NCI-H1417 (cell line): ENCODE measurements at regions not wholly inside any gene's neighbourhood (a gene's known extent, or its start where the extent isn't known, plus 50 kb on each side); places are given as distances from the start of the nearest gene placed in this dataset.
"Not testable (repeated sequence)": the region's sequence is repeated elsewhere in the genome, so short reads cannot be mapped to it uniquely, and the experiment has no call there.

ENCODE experiments used
- DNase-seq, 3 experiments: peaks; one replicate each; lab custom pipeline; 2025; lab: John Stamatoyannopoulos, UW

DNA sequence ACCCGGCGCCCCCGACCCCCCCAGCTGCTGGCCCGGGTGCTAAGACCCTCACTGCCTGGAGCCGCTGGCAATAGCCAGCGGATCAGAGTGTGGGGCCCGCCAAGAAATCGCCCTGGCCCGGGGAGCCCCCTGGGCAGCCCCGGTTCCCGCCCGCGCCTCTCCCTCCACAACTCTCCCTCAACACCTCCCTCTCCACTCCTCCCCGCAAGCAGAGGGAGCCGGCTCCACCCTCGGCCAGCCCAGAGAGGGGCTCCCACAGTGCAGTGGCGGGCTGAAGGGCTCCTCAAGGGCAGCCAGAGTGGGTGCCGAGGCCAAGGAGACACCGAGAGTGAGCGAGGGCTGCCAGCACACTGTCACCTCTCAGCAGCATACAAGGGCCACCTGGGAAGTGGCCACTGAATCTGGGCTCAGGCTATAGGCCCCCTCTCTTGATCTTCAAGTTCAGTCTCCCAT, 385.5 kb downstream of the SEC14L1 start:
- no peak for DNase-seq

DNA sequence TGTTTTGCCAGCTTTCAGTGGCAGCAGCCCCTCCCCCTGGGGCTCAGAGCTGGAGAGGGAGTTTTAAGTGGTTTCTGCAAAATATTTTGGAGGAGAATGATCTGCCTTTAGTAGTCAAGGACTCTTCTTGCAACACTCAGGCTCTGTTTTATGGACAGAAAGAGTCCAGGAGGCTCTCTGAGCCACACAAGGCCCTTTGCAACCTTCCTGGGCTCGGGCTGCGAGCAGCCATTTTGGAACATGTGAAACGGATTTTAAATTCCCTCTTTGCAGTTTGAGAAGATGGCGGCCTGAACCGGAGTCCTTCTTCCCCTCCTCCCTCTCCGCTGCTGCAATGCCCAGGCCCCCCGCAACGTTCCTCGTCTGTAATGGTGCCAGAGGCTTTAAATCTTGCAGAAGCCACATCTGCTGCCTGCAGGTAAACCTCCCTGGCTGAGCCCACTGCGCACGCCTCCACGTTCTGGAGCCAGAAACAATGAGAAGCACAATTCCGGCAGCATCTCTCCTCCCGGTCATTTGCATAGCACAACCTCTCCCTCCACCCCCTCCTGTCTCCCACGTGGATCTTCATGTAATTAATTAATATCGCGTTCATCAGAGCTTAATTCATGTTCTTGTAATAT, 386.1 kb downstream of the SEC14L1 start:
- no peak for DNase-seq

DNA sequence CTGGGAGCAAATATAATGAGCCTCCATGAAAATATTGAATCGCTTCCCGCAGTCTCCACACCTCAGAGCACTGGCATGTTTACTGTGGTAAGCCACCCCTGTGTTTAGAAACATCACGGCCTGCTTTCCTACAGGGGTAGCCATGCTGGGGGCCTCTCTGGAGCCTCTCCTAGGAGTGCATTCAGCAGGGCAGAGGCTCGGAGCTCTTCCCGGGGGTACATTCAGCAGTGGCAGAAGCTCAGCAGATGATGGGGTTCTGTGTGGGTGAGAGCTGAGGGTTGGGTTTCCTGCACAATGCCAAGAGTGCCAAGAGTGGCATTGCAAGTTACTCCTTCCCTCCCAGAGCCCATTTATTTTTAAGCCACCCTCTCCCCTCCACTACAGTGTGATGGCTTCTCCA, 386.6 kb downstream of the SEC14L1 start:
- no peak for DNase-seq

DNA sequence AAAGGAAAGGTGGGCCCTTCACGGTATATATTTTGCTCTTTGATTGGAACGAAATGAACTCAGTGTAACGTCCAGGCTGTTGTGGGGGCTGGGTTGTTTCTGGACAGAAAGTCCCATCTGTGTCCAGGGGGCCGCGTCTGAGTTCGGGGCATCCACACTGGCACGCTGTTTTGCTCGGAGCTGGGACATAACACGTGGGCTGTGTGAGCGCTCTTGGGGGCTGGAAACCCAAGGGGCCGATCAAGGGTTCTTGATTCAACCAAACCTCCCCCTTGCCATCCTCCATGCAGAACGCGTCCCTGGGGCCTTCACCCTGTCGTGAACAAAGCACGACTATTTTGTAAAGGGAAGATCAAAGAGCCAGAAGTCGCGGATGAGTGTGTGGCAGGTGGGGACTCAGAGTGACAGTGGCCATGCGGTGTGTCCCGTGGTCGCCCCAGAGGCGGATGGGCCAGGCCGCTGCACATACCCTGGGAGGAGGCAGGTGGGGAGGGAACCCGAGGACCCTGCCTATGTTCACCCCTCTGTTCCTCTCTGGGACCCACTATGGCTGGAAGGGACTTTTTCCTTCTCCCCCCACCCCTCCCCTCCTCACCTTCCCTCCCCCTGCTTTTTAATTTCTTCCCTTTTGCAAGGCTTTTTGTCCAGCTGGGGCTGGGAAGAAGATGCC, 387.2 kb downstream of the SEC14L1 start:
- no peak for DNase-seq

- peak in 2 of 3 experiments; percentile 39 to 58 for DNase-seq
Observed at GRCh38 chr17:77528516-77529327, 388.0 kb downstream of the SEC14L1 start.

DNA sequence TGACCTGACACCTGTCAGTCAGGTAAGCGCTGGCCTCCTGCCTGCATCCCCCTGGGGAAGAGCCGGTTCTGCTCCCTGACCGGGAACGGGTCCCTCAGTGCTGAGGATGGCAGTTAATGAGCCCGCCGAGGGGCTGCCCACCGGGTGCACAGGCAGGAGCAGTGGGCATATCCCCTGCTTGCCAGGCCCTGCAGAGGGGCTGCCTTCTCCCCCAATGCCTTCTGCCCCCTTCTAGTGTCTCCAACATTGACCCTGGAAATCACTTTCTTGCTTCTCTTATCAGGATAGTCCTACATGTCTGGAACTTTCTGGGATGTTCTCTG, 388.5 kb downstream of the SEC14L1 start:
- no peak for DNase-seq

DNA sequence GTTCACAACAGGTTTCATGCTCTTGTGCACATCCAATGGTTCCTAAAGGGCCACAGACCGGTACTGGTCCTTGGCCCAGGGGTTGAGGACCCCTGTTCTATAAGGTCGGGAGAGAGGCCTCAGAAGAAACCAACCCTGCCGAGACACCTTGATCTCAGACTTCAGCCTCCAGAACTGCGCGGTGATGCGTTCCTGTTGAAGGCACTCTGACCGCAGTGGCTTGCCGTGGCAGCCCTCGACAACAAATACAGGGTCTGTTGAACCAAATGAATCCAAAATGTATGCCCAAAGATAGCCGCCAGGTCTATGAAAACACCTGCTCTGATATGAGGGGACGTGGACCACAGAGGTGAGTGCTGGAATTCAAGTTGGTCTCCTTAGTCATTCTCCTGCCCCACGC, 389.8 kb downstream of the SEC14L1 start:
- no peak for DNase-seq

DNA sequence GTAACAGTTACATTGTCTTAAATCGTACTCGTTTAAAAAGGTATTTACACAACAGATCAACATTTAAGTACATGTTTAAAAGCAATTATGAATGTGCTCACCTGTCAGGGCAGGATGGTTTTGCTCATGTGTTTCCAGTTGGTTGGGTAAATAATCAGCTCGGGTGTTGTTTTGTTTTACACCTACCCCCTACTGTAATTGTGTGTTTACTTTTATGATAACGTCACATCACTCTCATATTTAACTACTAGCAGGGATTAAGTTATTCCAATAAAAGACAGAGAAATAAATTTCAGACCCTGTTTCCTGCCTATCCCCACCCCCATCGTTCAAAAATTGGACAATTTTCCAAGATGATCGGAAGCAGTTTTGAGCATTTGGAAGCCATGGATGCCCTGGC, 390.2 kb downstream of the SEC14L1 start:
- peak in 2 of 3 experiments; percentile 5 to 42 for DNase-seq

- no peak for DNase-seq
Observed at GRCh38 chr17:77531641-77532040, 390.9 kb downstream of the SEC14L1 start.

GRCh38 chr17:77533697-77534096, 392.9 kb downstream of the SEC14L1 start:
- DNase-seq = not testable (repeated sequence)

DNA sequence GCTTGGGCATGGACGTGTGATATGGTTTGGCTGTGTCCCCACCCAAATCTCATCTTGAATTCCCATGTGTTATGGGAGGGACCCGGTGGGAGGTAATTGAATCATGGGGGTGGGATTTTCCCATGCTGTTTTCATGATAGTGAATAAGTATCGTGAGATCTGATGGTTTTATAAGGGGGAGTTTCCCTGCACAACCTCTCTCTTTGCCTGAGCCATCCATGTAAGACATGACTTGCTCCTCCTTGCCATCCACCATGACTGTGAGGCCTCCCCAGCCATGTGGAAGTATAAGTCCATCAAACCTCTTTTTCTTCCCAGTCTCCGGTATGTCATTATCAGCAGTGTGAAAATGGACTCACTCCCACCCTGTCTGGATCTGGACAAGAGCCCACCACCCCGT, 393.4 kb downstream of the SEC14L1 start:
- no peak for DNase-seq

DNA sequence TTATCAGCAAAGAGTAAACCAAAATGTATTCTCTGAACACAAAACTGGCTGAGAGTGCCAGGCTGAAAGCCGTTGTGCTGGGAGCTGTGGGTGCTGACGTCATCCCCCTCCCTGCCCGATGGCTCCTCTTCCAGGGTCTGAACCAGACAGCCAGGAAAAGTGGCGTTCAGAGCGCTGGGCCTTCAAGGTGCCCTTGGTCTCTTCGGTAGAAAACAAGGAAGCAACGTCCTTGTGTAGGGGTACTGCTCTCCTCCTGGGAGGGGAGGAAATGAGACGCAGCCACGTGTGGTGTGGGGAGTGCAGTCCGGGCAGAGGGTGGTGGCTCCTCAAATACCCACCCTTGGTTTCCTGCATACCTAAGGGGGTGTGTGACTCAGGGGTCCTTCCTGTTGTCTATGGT, 394.7 kb downstream of the SEC14L1 start:
- DNase-seq = no peak

DNA sequence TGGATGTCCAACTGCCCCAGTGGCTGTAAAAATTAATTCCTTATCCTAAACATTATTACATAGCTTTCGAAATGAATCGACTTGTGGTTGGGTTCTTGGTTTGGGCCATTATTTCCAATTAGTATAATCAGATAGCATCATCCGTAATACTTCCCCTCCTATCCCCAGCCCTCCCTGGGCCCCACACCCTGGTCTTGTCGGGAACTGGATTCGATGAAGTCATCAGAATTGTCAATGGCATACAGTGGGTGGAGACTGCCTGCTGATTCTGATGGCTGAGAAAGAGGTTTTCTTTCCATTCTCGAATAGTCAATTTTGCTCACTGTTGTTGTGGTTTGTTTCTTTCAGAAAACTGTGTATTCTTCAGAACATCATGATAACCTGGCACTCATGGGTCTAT, 395.1 kb downstream of the SEC14L1 start:
- no peak for DNase-seq

DNA sequence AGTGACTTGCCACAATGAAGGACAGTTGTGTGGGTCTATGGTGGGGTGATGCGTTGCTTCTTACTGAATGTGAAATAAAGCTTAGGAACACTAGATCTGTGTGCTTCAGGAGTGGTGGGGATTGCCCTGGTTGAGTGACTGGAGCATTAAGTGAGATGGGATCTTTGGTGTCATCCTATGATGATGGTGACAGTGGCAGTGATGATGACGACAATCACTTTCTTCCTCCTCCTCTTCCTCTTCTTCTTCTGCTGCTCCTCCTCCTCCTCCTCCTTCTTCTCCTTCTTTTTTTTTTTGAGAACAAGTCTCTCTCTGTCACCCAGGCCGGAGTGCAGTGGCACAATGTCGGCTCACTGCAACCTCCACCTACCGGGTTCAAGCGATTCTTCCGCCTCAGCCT, 396.8 kb downstream of the SEC14L1 start:
- no peak for DNase-seq

- DNase-seq = no peak
Observed at GRCh38 chr17:77540531-77540930, 399.8 kb downstream of the SEC14L1 start.

DNA sequence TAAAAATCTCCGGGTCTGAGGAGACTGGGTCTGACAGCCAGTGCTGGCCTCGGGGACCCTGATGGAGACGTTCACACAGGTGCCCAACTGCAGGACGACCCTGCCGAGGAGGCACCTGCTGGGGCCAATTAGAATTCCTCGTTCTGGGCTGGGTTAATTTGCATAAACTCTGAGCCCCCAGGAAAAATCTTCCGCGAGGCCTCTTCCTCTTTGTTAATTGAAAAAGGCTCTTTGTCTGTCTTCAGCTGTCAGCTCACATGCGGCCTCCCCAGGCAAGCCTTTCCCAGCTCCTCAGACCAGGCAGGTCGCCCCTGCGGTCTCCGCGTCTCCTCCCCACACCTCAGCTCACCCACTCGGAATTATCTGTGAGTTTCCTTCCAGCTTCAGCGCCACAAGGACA, 400.2 kb downstream of the SEC14L1 start:
- DNase-seq = no peak

DNA sequence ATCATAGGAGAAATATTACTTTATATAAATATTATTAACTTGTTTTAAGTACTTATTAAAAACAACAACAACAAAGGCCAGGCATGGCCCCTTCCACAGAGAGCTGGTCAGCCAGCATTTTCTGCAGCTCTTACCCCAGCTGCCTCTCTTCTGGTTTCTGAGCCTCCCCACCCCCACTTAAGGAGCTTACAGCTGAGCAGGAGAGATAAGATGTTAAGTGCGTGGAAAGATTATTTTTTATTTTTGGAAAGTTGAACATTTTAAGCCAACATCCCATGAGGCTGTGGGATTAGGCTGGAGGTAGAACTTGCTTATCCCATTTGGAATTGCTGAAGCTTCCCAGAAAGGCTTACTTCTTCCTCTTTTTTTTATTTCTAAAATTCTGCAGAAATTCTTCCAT, 401.2 kb downstream of the SEC14L1 start:
- no peak for DNase-seq

GRCh38 chr17:77542551-77543490, 402.1 kb downstream of the SEC14L1 start:
- peak; percentile 83 to 99 (median 89) for DNase-seq

GRCh38 chr17:77543801-77544200, 403.0 kb downstream of the SEC14L1 start:
- DNase-seq = no peak

GRCh38 chr17:77544347-77545110, 403.8 kb downstream of the SEC14L1 start:
- DNase-seq = no peak

DNA sequence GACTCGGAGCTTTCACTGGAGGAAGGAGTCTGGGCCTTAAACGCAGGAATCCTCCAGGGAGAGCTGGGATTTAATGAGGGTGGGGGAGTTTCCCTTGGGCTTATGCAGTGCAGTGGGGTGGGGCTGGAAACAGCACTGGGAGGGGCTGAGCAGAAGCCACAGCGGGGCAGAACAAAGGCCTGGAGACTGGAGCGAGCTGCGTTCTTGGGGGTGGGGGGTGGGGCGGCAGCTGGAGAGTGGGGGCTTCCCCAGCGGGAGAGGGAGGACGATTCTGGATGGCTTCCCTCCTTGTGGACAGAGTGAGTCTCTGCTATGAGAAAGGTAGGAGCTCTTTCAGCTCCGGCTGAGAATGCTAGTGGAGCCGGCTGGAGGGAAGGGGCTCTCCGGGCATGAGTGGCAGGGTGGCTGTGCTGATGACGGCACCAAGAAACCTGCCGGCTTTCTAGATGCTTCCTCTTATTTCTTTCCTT, 406.0 kb downstream of the SEC14L1 start:
- DNase-seq = peak in 1 of 3 experiments; percentile 69
